NCI-H345 treated with DMSO at 0.1 percent for 48 hours (cell line): ENCODE measurements at regions not wholly inside any gene's neighbourhood (a gene's known extent, or its start where the extent isn't known, plus 50 kb on each side); places are given as distances from the start of the nearest gene placed in this dataset.
"Not testable (repeated sequence)": the region's sequence is repeated elsewhere in the genome, so short reads cannot be mapped to it uniquely, and the experiment has no call there.

Source experiments
- DNase-seq: peaks from one replicate; lab custom pipeline; 2025; ENCODE audit not compliant: unreplicated experiment; lab: John Stamatoyannopoulos, UW

DNA sequence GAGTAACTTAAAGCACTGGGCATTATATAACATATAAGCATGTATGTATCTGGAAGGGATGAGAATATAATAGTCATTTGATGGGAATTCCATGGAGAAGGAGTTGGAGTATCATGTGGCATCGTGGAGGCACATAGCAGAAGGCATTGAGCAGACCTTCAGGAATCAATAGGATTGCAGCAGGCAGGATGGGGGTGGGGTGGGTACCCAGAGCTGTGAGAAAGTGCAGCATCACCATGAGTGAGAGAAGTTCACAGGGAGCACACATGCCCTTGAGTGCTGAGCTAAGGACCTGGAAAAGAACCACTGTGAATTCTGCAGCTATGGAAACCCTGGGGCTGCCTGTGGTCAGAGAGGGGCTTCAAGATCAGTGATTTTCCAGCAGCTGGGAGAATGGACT is 57.3 kb downstream of the MED10 start:
- no peak for DNase-seq

DNA sequence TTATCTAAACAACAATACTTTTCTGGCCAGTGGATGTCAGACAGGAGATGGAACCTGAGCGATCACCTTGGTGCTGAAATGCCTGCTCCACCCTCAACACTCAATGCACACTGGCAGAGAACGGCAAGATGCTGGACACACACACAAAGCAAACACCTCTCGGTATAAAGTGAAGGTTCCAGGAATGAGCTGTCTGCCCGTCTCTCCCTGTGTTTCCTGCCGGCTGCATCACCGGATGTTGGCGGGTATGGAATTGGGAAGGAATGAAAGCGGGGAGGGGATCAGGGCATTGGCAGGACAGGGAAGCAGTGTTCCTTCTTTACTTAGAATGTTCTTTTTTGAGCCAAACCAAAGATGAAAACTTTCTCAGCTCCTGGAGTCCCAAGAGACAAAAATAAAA is 59.2 kb downstream of the MED10 start:
- no peak for DNase-seq

DNA sequence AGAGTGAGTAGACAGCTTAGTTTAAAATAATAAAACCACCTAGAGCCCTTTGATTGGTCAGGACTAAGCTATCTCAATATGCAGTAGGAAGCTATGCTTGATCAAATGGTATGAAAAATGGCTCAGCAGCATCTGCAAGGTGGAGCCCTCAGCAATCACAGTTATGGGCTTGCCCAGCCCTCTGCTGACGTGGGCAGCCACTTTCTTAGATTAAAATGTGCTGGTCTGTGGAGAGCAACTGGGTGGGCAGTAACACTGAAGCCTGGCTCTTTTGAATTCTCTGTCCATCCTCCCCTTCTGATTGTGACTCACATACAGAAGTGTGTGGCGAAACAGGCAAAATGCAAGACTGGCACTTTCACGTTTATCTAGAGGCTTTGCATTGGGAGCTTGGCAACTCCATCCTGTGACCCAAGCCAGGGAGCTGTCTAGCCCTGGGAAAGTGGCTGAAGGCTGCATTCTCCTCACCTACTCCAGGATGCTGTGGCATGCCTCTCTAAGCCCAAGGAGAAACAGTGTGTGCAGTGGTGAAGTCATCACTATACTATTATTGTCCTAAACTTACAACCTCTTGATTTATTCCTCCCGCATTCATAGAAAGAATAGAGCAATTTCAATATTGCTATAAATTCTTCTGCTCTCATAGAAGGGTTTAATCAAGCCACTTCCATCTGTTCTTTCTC is 61.1 kb downstream of the MED10 start:
- DNase-seq = no peak

DNA sequence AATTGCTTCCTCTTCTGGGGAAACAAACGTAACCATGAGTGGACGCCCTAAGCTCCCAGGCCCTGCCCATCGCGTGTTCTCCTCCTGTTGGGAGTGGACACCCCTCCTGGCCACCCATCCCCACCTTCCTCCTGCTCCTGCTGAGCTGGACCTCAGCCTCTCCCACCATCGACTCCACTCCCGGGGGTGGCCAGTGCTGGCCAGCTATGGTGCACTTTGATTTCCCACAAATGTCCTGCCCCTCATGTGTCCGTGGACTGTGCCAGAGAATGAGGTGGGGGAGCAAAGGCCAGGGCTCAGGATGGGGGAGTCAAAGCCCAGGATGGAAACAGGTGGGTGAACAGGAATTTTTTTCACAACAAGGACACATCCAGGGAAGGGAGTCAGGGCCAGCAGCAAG is 62.8 kb downstream of the MED10 start:
- no peak for DNase-seq

DNA sequence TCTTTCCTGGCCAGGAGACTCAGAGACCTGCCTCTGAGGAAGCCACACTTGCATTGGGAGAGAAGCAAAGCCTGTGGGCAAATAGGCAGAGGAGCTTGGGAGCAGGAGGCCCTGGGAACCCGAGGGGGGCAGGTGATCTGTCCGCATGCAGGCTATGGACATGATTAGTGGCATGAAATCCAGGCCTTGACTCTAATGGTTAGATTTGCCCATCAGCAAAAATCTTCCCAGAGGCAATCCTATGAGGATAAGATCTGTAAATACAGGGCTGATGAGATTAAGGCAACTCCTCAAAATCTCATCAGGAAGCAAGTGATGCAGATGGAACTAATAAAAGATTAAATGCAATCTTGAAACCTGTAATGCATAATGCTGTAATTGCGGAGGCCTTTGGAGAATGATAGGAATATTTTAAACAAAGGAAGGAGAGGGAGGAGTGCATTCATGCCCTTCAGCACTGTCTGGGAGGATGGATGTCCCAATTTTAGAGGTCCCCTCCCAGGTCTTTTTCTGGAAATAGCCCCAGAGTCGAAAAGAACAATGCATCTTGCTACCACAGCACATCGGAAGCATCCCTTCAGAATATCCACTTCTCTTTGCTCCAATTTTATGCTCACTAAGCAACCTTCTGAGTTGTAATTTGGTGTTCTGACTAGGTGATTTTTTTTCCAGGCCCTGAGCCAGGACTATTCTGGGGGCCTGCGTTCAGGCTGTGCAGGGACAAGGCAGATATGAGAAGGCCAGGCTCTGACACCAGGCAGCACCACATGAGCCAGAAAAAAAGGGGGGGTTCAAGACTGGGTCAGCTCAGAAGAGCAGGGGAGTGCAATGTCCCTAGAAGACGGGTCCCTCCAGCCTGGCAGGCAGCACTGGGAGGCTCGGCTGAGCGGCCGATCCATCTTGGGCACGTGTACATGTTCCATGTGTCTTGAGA is 66.5 kb downstream of the MED10 start:
- no peak for DNase-seq

DNA sequence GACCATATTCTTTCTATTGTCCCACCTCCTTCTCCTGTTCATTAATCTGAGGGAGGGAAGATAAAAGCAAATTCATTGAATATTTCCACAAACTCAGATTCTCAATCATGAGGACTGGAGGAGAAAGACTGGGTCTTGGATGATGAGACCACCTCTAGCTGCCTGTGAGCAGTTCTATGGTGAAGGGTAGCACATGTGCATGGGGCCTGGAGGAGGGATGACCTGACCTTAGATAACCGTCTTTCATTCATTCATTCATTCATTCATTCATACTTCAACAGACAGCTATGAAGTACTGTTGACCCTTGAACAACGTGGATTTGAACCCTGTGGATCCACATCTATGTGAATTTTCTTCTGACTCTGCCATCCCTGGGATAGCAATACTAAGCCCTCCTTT is 68.4 kb downstream of the MED10 start:
- no peak for DNase-seq

DNA sequence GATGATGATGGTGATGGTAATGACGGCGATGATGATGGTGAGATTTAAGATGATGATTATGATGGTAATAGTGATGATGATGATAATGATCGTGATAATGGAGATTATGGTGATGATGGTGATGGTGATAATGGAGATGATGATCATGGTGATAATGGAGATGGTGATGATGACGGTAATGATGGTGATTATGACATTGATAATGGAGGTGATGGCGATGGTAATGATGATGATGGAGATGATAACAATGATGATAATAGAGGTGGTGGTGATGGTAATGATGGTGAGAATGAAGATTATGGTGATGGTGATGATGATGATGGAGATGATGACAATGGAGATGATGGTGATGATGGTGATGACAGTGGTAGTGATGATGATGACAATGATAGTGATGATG is 69.7 kb downstream of the MED10 start:
- no peak for DNase-seq

DNA sequence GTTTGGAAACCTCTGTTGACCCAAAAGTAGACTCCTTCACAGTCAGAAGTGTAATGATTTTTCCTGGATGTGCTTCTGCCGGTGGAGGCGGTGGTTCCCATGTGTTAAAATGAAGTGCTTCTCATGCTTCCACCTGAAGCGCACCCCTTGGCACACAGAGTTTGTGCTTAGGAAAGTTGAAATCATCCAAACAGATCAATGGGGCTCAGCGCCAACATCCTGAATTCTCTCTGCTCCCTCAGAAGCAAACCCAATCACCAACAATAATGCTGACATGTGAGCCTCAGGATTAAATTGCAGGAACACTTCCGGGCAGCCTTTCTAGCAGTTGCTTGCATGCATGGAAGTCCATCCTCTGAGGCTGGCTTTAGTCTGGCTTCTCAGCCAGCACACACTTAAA is 71.0 kb downstream of the MED10 start:
- DNase-seq = no peak

DNA sequence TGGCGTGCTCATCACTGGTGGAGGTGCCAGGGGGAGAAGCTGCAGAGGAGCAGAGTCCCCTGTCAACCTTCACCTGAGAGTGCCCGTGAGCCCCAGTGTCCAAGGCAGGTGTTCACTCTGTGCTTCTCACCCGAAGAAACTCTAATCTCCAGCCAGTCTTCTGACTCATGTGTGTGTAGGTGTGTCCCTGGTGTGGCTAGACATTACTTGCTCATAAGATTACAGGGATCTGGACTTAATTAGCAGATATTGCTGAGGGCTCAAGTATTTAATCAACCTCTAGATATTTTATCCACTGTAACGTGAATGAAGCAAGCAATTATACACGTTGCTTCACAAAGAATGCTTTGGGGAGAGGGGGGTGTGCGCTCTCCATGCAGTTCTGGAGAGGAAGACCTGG is 72.5 kb downstream of the MED10 start:
- DNase-seq = no peak

DNA sequence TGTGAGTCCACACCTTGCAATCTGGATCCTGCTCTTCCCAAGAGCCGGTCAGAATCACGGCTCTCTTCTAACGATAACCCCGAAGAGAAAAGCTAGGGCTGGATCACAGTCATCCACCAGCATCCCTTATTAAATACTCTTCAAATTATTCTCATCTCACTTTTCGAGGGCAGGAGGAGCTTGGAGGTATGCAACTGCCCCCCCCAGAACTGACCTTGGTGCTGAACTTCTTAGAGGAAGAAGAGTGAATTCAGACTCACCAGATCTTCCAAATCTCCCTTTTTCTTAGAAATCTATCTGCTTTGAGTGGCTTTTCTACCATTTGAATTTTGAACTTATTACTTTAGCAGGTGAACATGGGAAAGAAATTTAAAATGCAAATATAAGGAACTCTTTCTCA is 75.7 kb downstream of the MED10 start:
- no peak for DNase-seq

DNA sequence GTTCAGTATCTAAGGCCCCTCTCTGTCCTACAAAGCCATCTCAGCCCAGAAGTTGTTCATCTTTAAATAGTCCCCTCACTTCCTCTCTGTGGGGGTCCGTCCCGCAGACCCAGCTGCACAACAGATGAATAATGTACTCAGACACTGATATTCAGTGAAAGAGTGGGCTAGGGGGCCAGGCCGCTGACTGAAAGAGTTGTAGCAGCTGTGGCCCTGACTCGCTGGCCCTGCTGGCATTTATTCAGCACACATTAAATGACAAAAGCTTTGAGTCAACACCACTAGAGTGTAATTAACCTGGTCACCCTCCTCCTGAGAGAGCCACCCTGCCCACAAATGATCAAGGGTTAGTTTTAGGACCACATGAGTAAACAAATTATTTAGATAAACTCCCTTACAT is 76.3 kb downstream of the MED10 start:
- no peak for DNase-seq

DNA sequence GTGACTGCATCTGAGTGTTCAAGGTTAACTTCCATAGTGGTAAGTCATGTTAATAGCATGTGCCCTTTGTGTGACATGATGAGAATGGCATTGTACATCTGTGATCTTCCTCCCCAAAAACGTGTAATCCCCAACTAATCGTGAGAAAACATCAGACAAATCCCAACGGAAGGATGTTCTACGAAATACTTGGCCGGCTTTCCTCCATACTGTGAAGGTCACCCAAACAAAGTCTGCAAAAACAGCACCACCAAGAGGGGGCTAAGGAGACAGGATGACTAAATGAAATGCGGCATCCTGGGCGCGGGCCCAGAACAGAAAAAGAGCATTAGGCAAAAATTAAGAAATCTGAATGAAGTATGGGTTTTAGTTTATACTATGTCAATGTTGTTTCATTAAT is 81.8 kb downstream of the MED10 start:
- DNase-seq = no peak

DNA sequence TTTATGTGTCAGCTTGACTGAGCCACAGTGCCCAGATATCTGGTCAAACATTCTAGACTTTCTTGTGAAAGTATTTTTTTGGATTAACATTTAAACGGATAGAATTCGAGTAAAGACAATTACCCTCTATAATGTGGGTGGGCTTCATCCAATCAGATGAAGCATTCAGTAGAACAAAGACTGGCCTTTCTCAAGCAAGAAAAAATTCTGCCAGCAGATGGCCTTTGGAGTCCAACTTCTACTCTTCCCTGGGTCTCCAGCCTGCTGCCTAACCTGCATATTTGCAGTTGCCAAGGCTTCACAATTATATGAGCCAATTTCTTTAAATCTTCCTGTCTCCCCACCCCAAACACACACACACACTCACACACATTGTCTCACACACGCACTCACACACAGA is 86.4 kb downstream of the MED10 start:
- peak; percentile 16 for DNase-seq

DNA sequence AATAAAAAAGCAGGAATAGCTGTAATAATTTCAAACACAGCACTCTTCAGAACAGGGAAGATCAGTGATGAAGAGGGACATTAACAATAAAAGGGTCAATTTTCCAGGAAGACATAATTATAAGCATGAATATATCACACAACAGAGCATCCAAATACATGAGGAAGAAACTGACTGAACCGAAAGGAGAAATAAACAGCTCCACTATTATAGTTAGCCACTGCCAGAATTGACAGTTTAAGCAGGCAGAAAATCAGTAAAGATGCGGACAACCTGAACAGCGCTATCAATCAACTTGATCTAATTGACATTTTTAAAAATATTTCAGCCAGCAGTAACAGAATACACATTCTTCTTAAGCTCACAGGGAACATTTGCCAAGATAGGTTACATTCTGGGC is 89.1 kb downstream of the MED10 start:
- DNase-seq = no peak

DNA sequence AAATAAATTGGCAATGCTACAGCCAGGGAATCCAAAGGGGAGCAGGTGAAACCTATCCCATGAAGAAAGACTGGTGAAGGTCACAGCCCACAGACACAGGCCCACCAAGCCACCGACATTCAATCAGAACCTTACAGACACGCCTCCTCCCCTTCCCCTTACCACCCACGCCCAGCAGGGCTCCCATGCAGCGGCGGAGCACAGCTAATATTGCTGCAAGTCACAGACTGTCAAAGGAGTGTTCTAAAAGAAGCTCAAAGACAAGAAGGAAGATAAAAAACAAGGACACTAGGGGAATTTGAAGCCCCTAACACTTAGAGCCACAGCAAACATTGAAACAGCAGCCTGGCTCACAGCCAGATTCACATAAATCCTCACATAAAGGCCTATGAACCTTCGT is 91.2 kb downstream of the MED10 start:
- no peak for DNase-seq

DNA sequence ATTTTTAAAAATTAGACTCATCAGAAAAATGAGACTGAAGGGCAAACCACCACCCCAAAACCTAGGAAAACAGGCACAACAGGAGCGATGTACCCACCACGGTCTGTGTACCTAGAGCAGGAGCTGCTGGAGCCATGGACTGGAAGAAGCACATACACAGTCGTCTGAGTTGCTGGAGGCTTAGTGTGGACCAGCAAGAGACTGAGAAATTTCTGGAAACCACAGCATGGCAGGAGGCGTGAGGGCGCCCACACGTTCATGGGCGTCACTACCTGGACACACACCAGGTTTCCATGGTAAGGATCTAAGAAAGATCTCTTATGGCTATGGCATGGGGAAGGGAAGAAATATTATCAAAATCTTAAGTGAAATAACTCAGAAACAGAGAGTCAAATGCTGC is 91.9 kb downstream of the MED10 start:
- no peak for DNase-seq

DNA sequence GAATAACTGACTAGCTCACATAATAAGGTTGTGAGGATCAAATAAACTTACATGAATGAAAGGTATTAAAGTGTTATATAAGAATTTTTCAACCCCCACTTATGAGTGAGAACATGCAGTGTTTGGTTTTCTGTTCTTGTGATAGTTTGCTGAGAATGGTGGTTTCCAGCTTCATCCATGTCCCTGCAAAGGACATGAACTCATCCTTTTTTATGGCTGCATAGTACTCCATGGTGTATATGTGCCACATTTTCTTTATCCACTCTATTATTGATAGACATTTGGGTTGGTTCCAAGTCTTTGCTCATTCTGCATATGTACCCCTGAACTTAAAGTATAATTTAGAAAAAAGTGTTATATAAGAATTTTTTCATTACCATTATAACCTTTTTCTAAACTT is 93.9 kb downstream of the MED10 start:
- not testable (repeated sequence) for DNase-seq

DNA sequence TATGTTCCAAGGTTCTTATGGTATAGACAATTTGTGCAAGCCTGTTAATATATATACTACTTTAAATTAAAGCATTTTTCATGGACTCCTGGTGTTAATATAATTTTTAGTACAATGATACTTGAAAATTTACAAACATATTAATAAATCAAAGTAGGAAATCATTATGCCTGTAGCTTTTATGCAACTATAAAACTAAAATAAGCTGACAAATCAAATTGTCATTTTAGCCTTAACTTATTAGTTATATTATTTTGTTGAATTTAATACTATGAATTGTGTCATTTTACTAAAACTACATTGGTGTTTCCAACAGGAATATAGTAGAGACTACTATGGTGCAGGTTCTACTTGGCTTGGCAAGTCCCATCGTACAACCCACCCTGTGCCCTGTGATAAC is 96.0 kb downstream of the MED10 start:
- DNase-seq = no peak

DNA sequence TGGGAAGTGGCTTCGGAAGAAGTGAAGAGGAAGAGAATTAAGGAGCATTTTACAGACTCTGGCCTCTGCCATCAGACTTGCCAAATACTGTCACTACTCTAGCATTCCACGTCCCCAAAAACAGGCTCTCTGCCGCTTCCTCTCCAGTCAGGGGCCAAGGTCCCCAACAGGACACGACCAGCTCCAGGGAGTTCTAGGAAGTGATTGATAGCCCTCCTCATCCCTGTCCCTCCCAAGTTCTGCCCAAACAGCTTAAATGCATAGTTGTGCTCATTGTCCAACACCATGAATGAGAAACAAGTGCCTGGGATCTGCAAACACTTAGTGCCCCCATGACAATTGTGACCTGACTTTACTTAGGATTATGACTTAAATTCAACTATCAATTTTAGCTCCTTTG is 96.5 kb downstream of the MED10 start:
- DNase-seq = no peak

DNA sequence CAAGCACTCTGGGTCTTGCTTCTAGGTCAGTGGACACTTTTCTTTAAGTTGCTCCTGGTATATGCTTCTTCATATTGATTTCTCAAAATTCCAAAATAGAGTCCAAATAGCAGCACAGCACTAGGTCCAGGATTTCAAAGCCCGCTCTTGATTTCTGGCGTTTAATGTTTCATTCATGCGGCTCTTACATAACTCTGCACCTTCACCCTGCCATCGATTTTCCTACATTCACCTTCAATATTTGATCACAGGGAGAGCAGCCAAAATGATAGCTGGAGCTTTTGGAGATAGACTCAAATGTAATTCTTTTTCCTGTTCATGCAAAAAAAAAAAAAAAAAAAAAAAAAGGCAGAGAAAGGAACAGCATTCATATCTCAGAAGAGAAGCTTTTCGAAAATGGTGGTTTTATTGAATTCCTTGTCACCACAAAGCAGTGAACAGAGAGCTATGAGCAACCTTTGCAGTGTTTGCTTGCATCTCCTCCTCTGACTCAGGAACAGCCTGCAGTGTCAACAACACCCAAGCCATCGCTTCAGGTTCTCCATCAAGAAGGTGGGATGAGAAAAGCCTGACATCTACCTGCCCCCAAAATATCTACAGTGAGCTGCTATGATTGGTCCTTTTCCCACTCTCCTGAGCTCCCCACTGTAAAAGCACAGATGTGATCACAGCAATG is 97.8 kb downstream of the MED10 start:
- no peak for DNase-seq

DNA sequence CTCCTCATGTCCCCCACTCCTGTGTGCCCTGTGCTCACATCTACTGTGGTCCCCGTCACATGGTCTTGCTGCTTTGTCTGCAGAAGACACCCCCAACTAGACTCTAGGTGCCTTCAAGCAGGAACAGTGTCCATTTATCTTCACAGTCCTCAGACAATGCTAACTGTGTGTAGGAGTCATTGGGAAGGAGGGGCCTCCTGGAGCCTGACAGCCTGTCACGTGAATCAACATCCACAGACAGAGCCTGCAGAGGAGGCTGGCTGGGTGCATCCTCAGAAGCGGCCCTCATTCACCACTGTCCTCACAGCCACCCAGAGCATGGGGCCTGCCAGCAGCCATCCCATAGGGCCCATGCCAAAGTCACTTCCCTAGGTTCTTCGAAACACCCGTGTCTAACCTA is 98.7 kb downstream of the MED10 start:
- DNase-seq = no peak
